BLaER1 treated with 17β-estradiol and CSF1 and Interleukin-3, amounts not matched to agents 10 nM and 100 nM (cell line): ENCODE measurements at regions not wholly inside any gene's neighbourhood (a gene's known extent, or its start where the extent isn't known, plus 50 kb on each side); places are given as distances from the start of the nearest gene placed in this dataset.

Experiments
- H3K27ac ChIP-seq, 11 experiments: shearing (Covaris generic); formaldehyde crosslinking; 2 replicates each; pipeline ENCODE4 v1.8.1; 2022
- H3K27me3 ChIP-seq, 11 experiments: shearing (Covaris generic); formaldehyde crosslinking; 2 replicates each; pipeline ENCODE4 v1.8.1; 2022
- H3K36me3 ChIP-seq, 11 experiments: shearing (Covaris generic); formaldehyde crosslinking; 2 replicates each; pipeline ENCODE4 v1.8.1; 2022
- H3K4me1 ChIP-seq, 10 experiments: shearing (Covaris generic); formaldehyde crosslinking; 2 replicates each; pipeline ENCODE4 v1.8.1; 2022
- H3K4me2 ChIP-seq, 11 experiments: shearing (Covaris generic); formaldehyde crosslinking; 2 replicates each; pipeline ENCODE4 v1.8.1; 2022
- H3K4me3 ChIP-seq, 10 experiments: shearing (Covaris generic); formaldehyde crosslinking; 2 replicates each; pipeline ENCODE4 v1.8.1; 2022
- H3K9ac ChIP-seq, 11 experiments: shearing (Covaris generic); formaldehyde crosslinking; 2 replicates each; pipeline ENCODE4 v1.8.1; 2022
- H3K9me3 ChIP-seq, 11 experiments: shearing (Covaris generic); formaldehyde crosslinking; replicated peaks in 1 of 11; 2 replicates each; pipeline ENCODE4 v1.8.1; 2022
- H4K20me1 ChIP-seq, 11 experiments: shearing (Covaris generic); formaldehyde crosslinking; 2 replicates each; pipeline ENCODE4 v1.8.1; 2022
- Cebpa-rat ChIP-seq, 11 experiments: shearing (Covaris generic); IDR thresholded peaks; 2 replicates each; pipeline ENCODE4 v1.8.1; 2022

DNA sequence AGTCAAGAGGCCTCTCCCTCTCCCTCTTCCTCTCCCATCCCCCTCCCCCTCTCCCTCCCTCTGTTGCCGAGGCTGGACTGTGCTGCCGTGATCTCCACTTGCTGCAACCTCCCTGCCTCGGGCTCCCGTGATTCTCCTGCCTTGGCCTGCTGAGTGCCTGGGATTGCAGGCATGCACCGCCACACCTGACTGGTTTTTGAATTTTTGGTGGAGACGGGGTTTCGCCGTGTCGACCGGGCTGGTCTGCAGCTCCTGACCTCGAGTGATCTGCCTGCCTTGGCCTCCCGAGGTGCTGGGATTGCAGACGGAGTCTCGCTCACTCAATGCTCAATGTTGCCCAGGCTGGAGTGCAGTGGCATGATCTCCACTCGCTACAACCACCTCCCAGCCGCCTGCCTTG lies 165.1 kb downstream of the CENPC start:
- H3K4me2 ChIP-seq = no peak overlapping the region
- no peak for TF ChIP-seq Cebpa-rat (IDR thresholded peaks at IDR 0.05)

DNA sequence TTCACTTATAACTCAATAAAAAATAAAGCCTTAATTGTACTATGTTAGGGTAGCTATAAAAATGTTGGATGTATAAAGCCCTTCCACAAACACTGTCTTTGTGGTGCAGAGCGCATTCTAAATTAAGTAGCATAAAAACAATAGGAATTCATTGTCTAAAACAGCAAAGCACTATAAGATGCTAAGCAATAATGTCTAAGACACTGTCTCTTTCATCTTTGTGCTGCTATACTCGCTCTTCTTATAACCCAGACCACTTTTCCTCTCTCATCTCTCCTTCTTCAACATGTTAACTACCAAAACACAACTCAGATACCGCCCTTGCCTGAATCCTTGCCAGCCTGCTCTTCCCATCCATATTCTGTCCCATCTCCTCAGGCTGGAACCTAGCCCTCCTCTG lies 170.0 kb downstream of the CENPC start:
- Histone ChIP-seq H3K27me3 (no peaks in the 10 kb centered on the region), H3K9ac (no peak overlapping the region), H3K4me2 (no peak overlapping the region), H3K27ac (no peak overlapping the region), H4K20me1 (no peaks in the 10 kb centered on the region), H3K4me1 (peaks cover 0 to 7% (median 0%) of the 10 kb centered on the region in 10 experiments; a peak in 1 of 20 replicates), H3K9me3 (peaks cover 0 to 4% (median 3%) of the 10 kb centered on the region in 11 experiments; a peak in 12 of 22 replicates), H3K36me3 (no peaks in the 10 kb centered on the region), H3K4me3 (no peak overlapping the region)
- no peak for TF ChIP-seq Cebpa-rat (IDR thresholded peaks at IDR 0.05)

More for the DNA sequence above, 165.1 kb downstream of the CENPC start:
- Histone ChIP-seq H3K9me3 (peaks cover 9 to 21% (median 17%) of the 10 kb centered on the region in 11 experiments; a peak in 20 of 22 replicates), H3K27me3 (no peaks in the 10 kb centered on the region), H3K4me1 (no peaks in the 10 kb centered on the region), H3K27ac (no peak overlapping the region), H3K36me3 (no peaks in the 10 kb centered on the region), H3K9ac (no peak overlapping the region), H4K20me1 (no peaks in the 10 kb centered on the region), H3K4me3 (no peak overlapping the region)

DNA sequence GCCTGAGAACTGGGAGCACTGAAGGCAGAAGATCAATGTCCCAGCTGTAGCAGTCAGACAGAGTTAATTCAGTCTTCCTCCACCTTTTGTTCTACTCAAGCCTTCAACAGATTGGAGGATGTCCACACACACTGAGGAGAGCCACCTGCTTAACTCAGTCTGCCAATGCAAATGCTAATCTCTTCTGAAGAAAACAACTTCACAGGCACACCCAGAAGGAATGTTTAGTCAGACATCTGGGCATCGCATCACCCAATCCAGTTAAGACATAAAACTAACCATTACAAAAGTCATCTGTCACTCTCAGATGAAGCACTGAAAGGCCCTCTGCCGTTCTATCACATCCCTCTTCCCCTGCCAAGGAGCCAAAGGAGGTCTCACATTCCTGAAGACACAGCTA lies 173.7 kb downstream of the CENPC start:
- no peak for TF ChIP-seq Cebpa-rat (IDR thresholded peaks at IDR 0.05)
- Histone ChIP-seq H3K27ac (no peak overlapping the region), H3K27me3 (no peaks in the 10 kb centered on the region), H3K36me3 (no peaks in the 10 kb centered on the region), H3K4me3 (no peak overlapping the region), H3K9ac (no peak overlapping the region), H3K4me1 (peaks cover 0 to 7% (median 0%) of the 10 kb centered on the region in 10 experiments; a peak in 1 of 20 replicates), H4K20me1 (no peaks in the 10 kb centered on the region), H3K4me2 (no peak overlapping the region), H3K9me3 (no peaks in the 10 kb centered on the region)

DNA sequence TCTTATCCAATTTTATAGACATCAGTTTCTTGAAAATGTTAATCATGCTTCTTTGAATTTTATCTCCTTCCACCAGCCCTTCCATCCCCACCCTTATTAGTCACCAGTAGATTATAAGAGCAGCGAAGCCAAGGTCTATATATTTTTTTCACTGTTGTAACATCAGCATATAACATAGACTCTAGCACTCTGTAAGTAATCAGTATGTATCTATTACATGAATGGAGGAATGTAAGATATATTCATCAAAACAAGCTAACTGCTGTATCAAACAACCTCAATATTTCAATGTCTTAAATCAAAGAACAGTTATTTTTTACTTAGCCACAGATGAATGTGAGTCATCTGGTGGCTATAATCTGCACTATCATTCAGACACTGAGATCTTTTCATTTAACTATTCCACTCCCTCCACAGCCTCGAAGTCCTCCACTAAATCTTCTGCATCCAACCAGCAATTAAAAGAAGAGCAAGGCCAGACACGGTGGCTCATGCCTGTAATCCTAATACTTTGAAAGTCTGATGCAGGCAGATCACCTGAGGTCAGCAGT lies 178.9 kb downstream of the CENPC start:
- no peaks in the 10 kb centered on the region for H3K27me3 ChIP-seq
- no peak for TF ChIP-seq Cebpa-rat (IDR thresholded peaks at IDR 0.05)
- no peak overlapping the region for H3K4me3 ChIP-seq
- H3K9me3 ChIP-seq = peaks cover 0 to 21% (median 17%) of the 10 kb centered on the region in 11 experiments; a peak in 18 of 22 replicates
- H3K4me1 ChIP-seq = no peaks in the 10 kb centered on the region
- H4K20me1 ChIP-seq = no peaks in the 10 kb centered on the region
- no peaks in the 10 kb centered on the region for H3K36me3 ChIP-seq
- no peak overlapping the region for H3K4me2 ChIP-seq
- H3K27ac ChIP-seq = no peak overlapping the region
- H3K9ac ChIP-seq = no peak overlapping the region

DNA sequence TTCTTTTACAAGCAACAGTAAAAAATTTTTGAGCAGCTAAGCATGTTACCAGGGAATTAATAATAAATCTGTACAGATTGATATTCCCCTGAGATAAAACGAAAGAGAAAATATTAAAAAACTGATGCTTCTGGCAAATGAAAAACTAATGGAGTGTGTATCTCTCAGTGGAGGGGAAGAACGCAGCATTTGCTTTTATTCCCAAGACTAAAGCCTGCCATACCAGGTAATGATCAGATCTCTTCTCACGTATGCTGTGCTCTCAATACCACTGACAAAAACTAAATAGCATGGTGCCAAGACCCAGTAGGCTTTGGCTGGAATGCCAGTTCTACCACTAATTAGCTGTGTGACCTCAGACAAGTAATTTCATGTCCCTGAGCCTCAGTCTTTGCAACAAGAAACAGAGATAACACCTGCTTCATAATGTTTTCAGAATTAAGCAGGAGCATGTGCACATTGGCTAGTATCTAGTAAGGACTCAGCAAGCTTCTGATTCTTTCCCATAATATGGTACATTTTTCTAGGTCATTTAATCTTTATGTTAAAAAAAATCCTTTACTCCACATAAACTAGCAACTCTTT lies 179.6 kb downstream of the CENPC start:
- Histone ChIP-seq H3K9ac (no peak overlapping the region), H3K36me3 (no peaks in the 10 kb centered on the region), H3K4me1 (no peaks in the 10 kb centered on the region), H3K4me3 (no peak overlapping the region), H3K27ac (no peak overlapping the region), H3K27me3 (no peaks in the 10 kb centered on the region), H3K9me3 (peaks cover 5 to 27% (median 21%) of the 10 kb centered on the region in 11 experiments; a peak in 20 of 22 replicates), H4K20me1 (no peaks in the 10 kb centered on the region), H3K4me2 (no peak overlapping the region)
- no peak for TF ChIP-seq Cebpa-rat (IDR thresholded peaks at IDR 0.05)

DNA sequence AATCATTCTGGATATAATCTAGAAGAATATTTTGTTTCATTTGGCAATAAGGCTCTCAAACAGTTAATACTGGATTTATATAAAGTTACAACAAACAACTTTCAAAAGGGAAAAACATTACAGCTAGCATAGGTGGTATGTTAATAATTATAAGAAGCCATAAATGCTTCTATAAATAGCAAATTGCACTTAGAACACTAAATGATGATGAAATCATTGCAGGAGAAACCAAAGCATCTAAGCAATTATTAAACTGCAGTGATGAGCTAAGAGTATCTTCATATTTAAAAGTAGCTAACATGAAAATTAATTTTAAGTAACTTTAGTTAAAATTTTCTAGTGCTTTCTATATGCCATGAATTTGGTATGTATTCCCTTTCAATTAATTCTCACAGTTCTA lies 189.5 kb downstream of the CENPC start:
- Histone ChIP-seq H3K4me3 (no peak overlapping the region), H4K20me1 (no peaks in the 10 kb centered on the region), H3K9ac (no peak overlapping the region), H3K4me1 (no peaks in the 10 kb centered on the region), H3K36me3 (no peaks in the 10 kb centered on the region), H3K9me3 (peaks cover 0 to 14% (median 7%) of the 10 kb centered on the region in 11 experiments; a peak in 13 of 22 replicates), H3K27ac (no peak overlapping the region), H3K27me3 (no peaks in the 10 kb centered on the region), H3K4me2 (no peak overlapping the region)
- TF ChIP-seq Cebpa-rat (IDR thresholded peaks at IDR 0.05) = no peak

DNA sequence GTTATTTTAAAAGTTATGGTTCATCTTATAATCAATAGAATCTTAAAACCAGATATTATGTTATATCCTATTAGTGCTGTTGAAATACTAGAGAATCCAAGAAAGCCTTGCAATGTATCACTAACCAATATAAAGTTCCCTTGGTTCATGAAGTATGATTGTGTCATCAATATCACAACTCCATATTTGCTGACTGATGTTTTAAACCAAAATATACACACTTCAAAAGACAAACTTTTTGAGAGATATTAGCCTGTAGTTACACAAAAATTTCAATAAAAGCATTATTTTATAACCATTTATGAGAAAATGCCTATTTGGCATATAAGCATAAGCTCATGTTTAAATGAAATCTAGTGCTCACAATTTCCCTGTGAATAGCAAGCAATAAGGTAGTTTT lies 198.6 kb downstream of the CENPC start:
- Histone ChIP-seq H3K27ac (no peak overlapping the region), H3K4me1 (peaks cover 0 to 11% (median 0%) of the 10 kb centered on the region in 10 experiments; a peak in 4 of 20 replicates), H3K9me3 (peaks cover 0 to 6% (median 3%) of the 10 kb centered on the region in 11 experiments; a peak in 10 of 22 replicates), H4K20me1 (no peaks in the 10 kb centered on the region), H3K36me3 (no peaks in the 10 kb centered on the region), H3K4me3 (no peak overlapping the region), H3K9ac (no peak overlapping the region), H3K4me2 (no peak overlapping the region), H3K27me3 (no peaks in the 10 kb centered on the region)
- TF ChIP-seq Cebpa-rat (IDR thresholded peaks at IDR 0.05) = no peak

DNA sequence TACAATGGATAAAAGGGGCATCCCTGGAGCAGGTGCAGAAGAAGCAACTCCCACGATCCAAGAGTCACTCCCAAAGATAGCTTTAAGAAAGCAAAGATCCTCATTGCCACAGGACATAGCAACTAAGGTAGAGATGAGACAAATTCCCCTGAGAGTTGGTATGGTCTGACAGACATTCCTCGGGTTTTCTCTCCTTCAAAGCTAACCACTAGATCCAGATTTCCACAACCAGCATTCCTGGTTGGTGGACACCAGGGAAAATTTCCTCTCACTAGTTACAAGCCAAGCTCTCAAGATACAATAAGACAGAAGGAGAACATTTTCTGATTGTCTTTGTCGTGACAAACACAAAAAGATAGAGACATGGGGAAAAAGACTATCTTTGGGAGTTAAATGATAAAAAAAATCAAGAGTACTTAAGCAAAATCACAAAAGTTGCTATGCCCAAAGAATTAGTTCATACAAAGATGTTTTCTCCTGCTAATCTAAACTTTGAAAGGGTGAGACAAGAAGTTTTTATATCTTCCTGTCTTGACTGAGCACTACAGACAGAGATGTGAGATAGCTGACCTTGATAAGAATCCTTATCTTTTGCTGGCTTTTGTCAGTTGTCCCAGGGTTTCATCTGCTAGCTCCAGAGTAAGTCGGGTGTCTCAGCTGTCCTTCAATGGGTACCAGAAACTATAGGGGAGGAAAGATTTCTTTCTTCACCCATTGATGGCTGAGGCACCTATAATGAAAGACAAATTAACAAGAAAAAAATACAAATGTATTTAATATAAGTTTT lies 200.5 kb downstream of the CENPC start:
- Histone ChIP-seq H3K4me2 (no peak overlapping the region), H3K27me3 (no peaks in the 10 kb centered on the region), H3K36me3 (no peaks in the 10 kb centered on the region), H3K9me3 (no peaks in the 10 kb centered on the region), H4K20me1 (no peaks in the 10 kb centered on the region), H3K9ac (no peak overlapping the region), H3K4me3 (no peak overlapping the region), H3K4me1 (peaks cover 0 to 11% (median 0%) of the 10 kb centered on the region in 10 experiments; a peak in 4 of 20 replicates), H3K27ac (no peak overlapping the region)
- no peak for TF ChIP-seq Cebpa-rat (IDR thresholded peaks at IDR 0.05)

DNA sequence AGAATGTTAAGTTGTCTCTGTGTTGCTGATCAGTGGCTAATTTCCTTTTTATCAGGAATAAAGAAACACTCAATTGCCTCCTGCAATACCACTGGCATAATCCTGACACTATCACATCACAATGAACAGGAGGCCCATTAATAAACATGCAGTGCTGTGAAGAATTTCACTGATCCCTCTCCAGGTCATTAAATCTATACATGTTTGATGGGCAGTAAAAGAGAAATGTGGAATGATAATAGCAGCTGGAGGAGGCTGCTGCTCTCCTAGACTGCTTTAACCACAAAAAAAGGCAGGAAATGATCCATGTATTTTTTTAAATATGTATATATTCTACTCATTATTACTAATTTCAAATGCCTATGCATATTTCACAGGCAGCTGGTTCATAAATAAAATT lies 202.1 kb downstream of the CENPC start:
- Histone ChIP-seq H4K20me1 (no peaks in the 10 kb centered on the region), H3K27me3 (no peaks in the 10 kb centered on the region), H3K4me3 (no peak overlapping the region), H3K4me1 (peaks cover 0 to 11% (median 0%) of the 10 kb centered on the region in 10 experiments; a peak in 4 of 20 replicates), H3K9ac (no peak overlapping the region), H3K36me3 (no peaks in the 10 kb centered on the region), H3K27ac (no peak overlapping the region), H3K4me2 (no peak overlapping the region), H3K9me3 (no peaks in the 10 kb centered on the region)
- no peak for TF ChIP-seq Cebpa-rat (IDR thresholded peaks at IDR 0.05)
